K562 (cell line): ENCODE measurements at regions not wholly inside any gene's neighbourhood (a gene's known extent, or its start where the extent isn't known, plus 50 kb on each side); places are given as distances from the start of the nearest gene placed in this dataset.

ENCODE experiments used
- BRCA1 ChIP-seq, 2 experiments: fragments of 450-650 bp in 1 of 2; sonication (generic) in 1 of 2; formaldehyde crosslinking in 1 of 2; IDR thresholded peaks; 2 replicates each; pipeline versions ENCODE4 v1.5.0 to v1.6.1; 2017 to 2020; ENCODE audit warnings: mild to moderate bottlenecking in 1 of 2, missing genetic modification reagents in 1 of 2
- CBX3 ChIP-seq, 2 experiments: IDR thresholded peaks; 1 replicate in 1 of 2; 2 replicates in 1 of 2; pipeline ENCODE4 v1.6.1; 2012; ENCODE audit warnings: inconsistent platforms in 2 of 2, low read length in 2 of 2, borderline replicate concordance in 1 of 2, control low read depth in 1 of 2
- FOXK1 ChIP-seq: sonication (generic); formaldehyde crosslinking; IDR thresholded peaks from 2 replicates; pipeline ENCODE4 v1.8.0; 2022; ENCODE audit warnings: missing genetic modification reagents, mild to moderate bottlenecking, borderline replicate concordance
- HDAC2 ChIP-seq: fragments of 450-650 bp; IDR thresholded peaks from 2 replicates; pipeline ENCODE4 v1.6.1; 2016; ENCODE audit warnings: mild to moderate bottlenecking
- HOXB6 ChIP-seq: fragments of 250-450 bp; sonication (Bioruptor Pico); IDR thresholded peaks from 2 replicates; pipeline ENCODE4 v1.5.1; 2022; ENCODE audit warnings: mild to moderate bottlenecking, borderline replicate concordance
- NELFE ChIP-seq: IDR thresholded peaks from 2 replicates; pipeline ENCODE4 v1.6.1; 2011; ENCODE audit warnings: mild to moderate bottlenecking; ENCODE audit not compliant: insufficient read depth, insufficient read length
- POLR2B ChIP-seq: fragments of 450-650 bp; IDR thresholded peaks from 2 replicates; pipeline ENCODE4 v1.6.1; 2018; ENCODE audit warnings: low read depth; ENCODE audit not compliant: partially characterized antibody
- PTTG1 ChIP-seq: fragments of 450-650 bp; IDR thresholded peaks from 2 replicates; pipeline ENCODE4 v1.6.1; 2016; ENCODE audit warnings: low read depth, mild to moderate bottlenecking, missing genetic modification characterization, missing compliant biosample characterization
- RNF2 ChIP-seq: sonication (generic); IDR thresholded peaks from 2 replicates; pipeline ENCODE4 v1.6.1; 2016
- SRSF7 ChIP-seq: fragments of 200-400 bp; formaldehyde crosslinking; optimal IDR thresholded peaks from 2 replicates; pipeline ENCODE3; 2017; ENCODE audit warnings: mild to moderate bottlenecking, low read depth, low read length
- ZBTB17 ChIP-seq: fragments of 450-650 bp; formaldehyde crosslinking; IDR thresholded peaks from 2 replicates; pipeline ENCODE4 v1.4.0; 2020; ENCODE audit warnings: mild to moderate bottlenecking
- ZC3H11A ChIP-seq: IDR thresholded peaks from 2 replicates; pipeline ENCODE4 v1.6.1; 2012; ENCODE audit warnings: low read depth, low read length, improper control_type of control experiment
- ZNF764 ChIP-seq: fragments of 250-450 bp; sonication (Bioruptor Pico); IDR thresholded peaks from 2 replicates; pipeline ENCODE4 v1.4.0; 2020; ENCODE audit warnings: low read depth, mild to moderate bottlenecking, moderate library complexity
- ZNF766 ChIP-seq: fragments of 200-800 bp; sonication (Bioruptor generic); conservative IDR thresholded peaks from 2 replicates; pipeline ENCODE4 v1.6.1; 2016; ENCODE audit warnings: missing genetic modification characterization, missing compliant biosample characterization
- ZNF79 ChIP-seq: fragments of 250-450 bp; sonication (Bioruptor Pico); IDR thresholded peaks from 2 replicates; pipeline ENCODE4 v1.4.0; 2020; ENCODE audit warnings: low read depth, mild to moderate bottlenecking, moderate library complexity
- TF ChIP-seq, protein P1 (sequence below): fragments of 450-650 bp; IDR thresholded peaks from 2 replicates; pipeline ENCODE4 v1.6.1; 2016; ENCODE audit warnings: mild to moderate bottlenecking, moderate library complexity
- TF ChIP-seq, protein P2 (sequence below), 2 experiments: fragments of 450-650 bp; conservative IDR thresholded peaks; 2 replicates each; pipeline ENCODE4 v1.6.1; 2017; ENCODE audit warnings: mild to moderate bottlenecking in 2 of 2, moderate library complexity in 2 of 2

DNA sequence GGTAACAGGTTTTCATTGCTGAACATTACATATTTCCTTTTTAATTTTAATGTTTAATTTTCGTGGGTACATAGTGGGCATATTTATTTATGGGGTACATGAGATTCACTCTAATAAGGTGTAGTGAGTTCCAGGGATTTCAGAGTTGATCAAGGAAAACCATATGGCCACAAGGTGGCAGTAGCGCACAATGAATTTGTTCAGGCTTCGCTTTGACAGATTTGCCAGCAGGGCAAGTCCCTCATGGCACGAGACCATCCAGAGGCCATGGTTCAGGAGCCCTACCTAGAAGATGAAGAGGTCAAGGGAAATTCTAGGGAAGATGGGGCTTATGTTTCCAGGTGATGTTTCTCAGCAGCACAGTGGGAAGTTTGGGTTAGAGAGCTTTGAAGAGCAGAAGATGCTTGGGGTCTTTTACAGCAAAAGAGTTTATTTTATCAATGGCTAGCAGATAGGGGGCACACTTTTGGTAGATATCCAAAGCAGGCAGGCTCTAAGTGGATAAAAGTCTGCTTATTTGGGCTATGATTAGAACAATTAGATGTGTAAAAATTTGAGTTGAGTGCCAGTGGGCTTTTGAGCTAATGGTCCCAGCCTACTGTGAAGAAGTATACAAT is 1004.4 kb downstream of the AACS start (continued):
- TF ChIP-seq, protein P1, sequence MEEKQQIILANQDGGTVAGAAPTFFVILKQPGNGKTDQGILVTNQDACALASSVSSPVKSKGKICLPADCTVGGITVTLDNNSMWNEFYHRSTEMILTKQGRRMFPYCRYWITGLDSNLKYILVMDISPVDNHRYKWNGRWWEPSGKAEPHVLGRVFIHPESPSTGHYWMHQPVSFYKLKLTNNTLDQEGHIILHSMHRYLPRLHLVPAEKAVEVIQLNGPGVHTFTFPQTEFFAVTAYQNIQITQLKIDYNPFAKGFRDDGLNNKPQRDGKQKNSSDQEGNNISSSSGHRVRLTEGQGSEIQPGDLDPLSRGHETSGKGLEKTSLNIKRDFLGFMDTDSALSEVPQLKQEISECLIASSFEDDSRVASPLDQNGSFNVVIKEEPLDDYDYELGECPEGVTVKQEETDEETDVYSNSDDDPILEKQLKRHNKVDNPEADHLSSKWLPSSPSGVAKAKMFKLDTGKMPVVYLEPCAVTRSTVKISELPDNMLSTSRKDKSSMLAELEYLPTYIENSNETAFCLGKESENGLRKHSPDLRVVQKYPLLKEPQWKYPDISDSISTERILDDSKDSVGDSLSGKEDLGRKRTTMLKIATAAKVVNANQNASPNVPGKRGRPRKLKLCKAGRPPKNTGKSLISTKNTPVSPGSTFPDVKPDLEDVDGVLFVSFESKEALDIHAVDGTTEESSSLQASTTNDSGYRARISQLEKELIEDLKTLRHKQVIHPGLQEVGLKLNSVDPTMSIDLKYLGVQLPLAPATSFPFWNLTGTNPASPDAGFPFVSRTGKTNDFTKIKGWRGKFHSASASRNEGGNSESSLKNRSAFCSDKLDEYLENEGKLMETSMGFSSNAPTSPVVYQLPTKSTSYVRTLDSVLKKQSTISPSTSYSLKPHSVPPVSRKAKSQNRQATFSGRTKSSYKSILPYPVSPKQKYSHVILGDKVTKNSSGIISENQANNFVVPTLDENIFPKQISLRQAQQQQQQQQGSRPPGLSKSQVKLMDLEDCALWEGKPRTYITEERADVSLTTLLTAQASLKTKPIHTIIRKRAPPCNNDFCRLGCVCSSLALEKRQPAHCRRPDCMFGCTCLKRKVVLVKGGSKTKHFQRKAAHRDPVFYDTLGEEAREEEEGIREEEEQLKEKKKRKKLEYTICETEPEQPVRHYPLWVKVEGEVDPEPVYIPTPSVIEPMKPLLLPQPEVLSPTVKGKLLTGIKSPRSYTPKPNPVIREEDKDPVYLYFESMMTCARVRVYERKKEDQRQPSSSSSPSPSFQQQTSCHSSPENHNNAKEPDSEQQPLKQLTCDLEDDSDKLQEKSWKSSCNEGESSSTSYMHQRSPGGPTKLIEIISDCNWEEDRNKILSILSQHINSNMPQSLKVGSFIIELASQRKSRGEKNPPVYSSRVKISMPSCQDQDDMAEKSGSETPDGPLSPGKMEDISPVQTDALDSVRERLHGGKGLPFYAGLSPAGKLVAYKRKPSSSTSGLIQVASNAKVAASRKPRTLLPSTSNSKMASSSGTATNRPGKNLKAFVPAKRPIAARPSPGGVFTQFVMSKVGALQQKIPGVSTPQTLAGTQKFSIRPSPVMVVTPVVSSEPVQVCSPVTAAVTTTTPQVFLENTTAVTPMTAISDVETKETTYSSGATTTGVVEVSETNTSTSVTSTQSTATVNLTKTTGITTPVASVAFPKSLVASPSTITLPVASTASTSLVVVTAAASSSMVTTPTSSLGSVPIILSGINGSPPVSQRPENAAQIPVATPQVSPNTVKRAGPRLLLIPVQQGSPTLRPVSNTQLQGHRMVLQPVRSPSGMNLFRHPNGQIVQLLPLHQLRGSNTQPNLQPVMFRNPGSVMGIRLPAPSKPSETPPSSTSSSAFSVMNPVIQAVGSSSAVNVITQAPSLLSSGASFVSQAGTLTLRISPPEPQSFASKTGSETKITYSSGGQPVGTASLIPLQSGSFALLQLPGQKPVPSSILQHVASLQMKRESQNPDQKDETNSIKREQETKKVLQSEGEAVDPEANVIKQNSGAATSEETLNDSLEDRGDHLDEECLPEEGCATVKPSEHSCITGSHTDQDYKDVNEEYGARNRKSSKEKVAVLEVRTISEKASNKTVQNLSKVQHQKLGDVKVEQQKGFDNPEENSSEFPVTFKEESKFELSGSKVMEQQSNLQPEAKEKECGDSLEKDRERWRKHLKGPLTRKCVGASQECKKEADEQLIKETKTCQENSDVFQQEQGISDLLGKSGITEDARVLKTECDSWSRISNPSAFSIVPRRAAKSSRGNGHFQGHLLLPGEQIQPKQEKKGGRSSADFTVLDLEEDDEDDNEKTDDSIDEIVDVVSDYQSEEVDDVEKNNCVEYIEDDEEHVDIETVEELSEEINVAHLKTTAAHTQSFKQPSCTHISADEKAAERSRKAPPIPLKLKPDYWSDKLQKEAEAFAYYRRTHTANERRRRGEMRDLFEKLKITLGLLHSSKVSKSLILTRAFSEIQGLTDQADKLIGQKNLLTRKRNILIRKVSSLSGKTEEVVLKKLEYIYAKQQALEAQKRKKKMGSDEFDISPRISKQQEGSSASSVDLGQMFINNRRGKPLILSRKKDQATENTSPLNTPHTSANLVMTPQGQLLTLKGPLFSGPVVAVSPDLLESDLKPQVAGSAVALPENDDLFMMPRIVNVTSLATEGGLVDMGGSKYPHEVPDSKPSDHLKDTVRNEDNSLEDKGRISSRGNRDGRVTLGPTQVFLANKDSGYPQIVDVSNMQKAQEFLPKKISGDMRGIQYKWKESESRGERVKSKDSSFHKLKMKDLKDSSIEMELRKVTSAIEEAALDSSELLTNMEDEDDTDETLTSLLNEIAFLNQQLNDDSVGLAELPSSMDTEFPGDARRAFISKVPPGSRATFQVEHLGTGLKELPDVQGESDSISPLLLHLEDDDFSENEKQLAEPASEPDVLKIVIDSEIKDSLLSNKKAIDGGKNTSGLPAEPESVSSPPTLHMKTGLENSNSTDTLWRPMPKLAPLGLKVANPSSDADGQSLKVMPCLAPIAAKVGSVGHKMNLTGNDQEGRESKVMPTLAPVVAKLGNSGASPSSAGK, result no peak
- TF ChIP-seq RNF2, result no peak
- no peak for TF ChIP-seq ZBTB17
- TF ChIP-seq POLR2B, result no peak
- no peak for TF ChIP-seq ZNF766
- TF ChIP-seq PTTG1 (tag), result no peak
- TF ChIP-seq HOXB6, result no peak
- TF ChIP-seq HDAC2, result no peak
- TF ChIP-seq ZNF79 (CRISPR knock-in tag), result no peak
- no peak for TF ChIP-seq ZNF764 (CRISPR knock-in tag)
- no peak for TF ChIP-seq SRSF7
- no peak for TF ChIP-seq FOXK1 (CRISPR knock-in tag)
- no peak for TF ChIP-seq BRCA1 (IDR thresholded peaks at IDR 0.05)
- no peak for TF ChIP-seq BRCA1 (CRISPR knock-in tag; IDR thresholded peaks at IDR 0.05)
- TF ChIP-seq ZC3H11A, result no peak
- TF ChIP-seq CBX3 (IDR thresholded peaks at IDR 0.05; ENCODE audit: borderline replicate concordance in 1 of 2, low read length in 2 of 2), result peak in 1 of 2 experiments; percentile 66; a peak in 1 of 3 replicates
- no peak for TF ChIP-seq NELFE
- TF ChIP-seq, protein P2, sequence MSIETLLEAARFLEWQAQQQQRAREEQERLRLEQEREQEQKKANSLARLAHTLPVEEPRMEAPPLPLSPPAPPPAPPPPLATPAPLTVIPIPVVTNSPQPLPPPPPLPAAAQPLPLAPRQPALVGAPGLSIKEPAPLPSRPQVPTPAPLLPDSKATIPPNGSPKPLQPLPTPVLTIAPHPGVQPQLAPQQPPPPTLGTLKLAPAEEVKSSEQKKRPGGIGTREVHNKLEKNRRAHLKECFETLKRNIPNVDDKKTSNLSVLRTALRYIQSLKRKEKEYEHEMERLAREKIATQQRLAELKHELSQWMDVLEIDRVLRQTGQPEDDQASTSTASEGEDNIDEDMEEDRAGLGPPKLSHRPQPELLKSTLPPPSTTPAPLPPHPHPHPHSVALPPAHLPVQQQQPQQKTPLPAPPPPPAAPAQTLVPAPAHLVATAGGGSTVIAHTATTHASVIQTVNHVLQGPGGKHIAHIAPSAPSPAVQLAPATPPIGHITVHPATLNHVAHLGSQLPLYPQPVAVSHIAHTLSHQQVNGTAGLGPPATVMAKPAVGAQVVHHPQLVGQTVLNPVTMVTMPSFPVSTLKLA (conservative IDR thresholded peaks at IDR 0.05), result no peak
